ENCODE measurements at regions not wholly inside any gene's neighbourhood (a gene's known extent, or its start where the extent isn't known, plus 50 kb on each side); places are given as distances from the start of the nearest gene placed in this dataset.

GRCh38 chr10:130519791-130520190 lies 383.6 kb downstream of the GLRX3 start:
- H3K9ac ChIP-seq (ENCODE audit: low read depth, low read length): no peak overlapping the region
- H3K9me3 ChIP-seq (ENCODE audit: control insufficient read depth, insufficient read depth, low read length): peaks cover 11% of the 10 kb centered on the region
- no peaks in the 10 kb centered on the region for H3K36me3 ChIP-seq (ENCODE audit: control insufficient read depth, insufficient read depth, low read length)
- H3K27ac ChIP-seq (ENCODE audit: low read depth, low read length): no peak overlapping the region
- no peaks in the 10 kb centered on the region for H3K27me3 ChIP-seq (ENCODE audit: control insufficient read depth, insufficient read depth, low read length)
- H3K4me3 ChIP-seq (ENCODE audit: low read depth, low read length): no peak overlapping the region
- H3K4me1 ChIP-seq (ENCODE audit: control insufficient read depth, insufficient read depth, low read length): no peaks in the 10 kb centered on the region

- Histone ChIP-seq H3K9ac (ENCODE audit: low read depth, low read length) (no peak overlapping the region), H3K9me3 (ENCODE audit: control insufficient read depth, insufficient read depth, low read length) (peaks cover 7% of the 10 kb centered on the region), H3K27ac (ENCODE audit: low read depth, low read length) (no peak overlapping the region), H3K36me3 (ENCODE audit: control insufficient read depth, insufficient read depth, low read length) (no peaks in the 10 kb centered on the region), H3K27me3 (ENCODE audit: control insufficient read depth, insufficient read depth, low read length) (no peaks in the 10 kb centered on the region), H3K4me3 (ENCODE audit: low read depth, low read length) (no peak overlapping the region), H3K4me1 (ENCODE audit: control insufficient read depth, insufficient read depth, low read length) (no peaks in the 10 kb centered on the region)
These were observed 395.1 kb downstream of the GLRX3 start for GRCh38 chr10:130531312-130531711.

DNA sequence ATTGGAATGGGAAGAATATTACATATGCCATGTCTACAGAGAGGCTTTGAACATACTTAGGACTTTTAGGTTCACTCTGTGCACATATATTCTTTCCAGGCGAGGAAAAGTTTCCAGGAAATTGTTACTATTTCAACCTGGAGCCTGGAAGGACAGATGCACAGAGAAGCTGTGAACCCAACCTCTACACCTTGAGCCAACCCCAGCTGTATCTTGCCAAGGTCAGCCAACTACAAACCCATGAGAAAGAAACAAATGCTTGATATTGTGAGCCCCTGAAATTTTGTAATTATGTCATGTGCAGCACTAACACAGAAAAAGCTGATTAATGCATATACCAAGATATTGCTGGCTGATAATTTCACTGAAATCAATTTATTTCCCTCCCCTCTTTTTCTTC lies 404.9 kb downstream of the GLRX3 start:
- H3K4me1 ChIP-seq (ENCODE audit: control insufficient read depth, insufficient read depth, low read length): peaks cover 9% of the 10 kb centered on the region; the same call in 1 of the 2 replicates

DNA sequence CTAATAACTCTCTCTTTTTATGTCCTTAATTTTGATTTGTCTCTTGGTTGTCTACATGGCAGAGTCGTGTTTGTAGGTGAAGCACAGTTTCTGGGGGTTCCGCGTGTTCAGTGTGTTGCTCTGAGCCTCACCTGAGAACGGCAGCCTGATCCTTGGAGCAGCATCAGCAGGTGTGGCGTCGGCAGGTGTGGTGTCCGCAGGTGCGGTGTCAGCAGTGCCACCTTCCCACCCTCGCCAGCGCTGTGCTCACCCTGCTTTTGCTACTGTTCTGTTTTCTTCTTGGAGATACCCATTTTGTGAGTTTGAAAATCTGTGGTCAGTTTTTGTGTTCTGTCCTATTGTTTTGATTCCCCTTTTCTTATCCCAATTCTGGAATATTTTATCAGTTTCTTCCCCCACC lies 406.6 kb downstream of the GLRX3 start:
- Histone ChIP-seq H3K9me3 (ENCODE audit: control insufficient read depth, insufficient read depth, low read length) (no peaks in the 10 kb centered on the region; the same call in 1 of the 2 replicates), H3K4me1 (ENCODE audit: control insufficient read depth, insufficient read depth, low read length) (peaks cover 10% of the 10 kb centered on the region; the same call in 1 of the 2 replicates), H3K4me3 (ENCODE audit: low read depth, low read length) (no peak overlapping the region), H3K36me3 (ENCODE audit: control insufficient read depth, insufficient read depth, low read length) (no peaks in the 10 kb centered on the region), H3K9ac (ENCODE audit: low read depth, low read length) (no peak overlapping the region), H3K27me3 (ENCODE audit: control insufficient read depth, insufficient read depth, low read length) (no peaks in the 10 kb centered on the region), H3K27ac (ENCODE audit: low read depth, low read length) (no peak overlapping the region)

More for the DNA sequence above, 404.9 kb downstream of the GLRX3 start:
- H3K4me3 ChIP-seq (ENCODE audit: low read depth, low read length): no peak overlapping the region
- no peaks in the 10 kb centered on the region for H3K36me3 ChIP-seq (ENCODE audit: control insufficient read depth, insufficient read depth, low read length)
- H3K27ac ChIP-seq (ENCODE audit: low read depth, low read length): no peak overlapping the region
- no peaks in the 10 kb centered on the region; the same call in 1 of the 2 replicates for H3K9me3 ChIP-seq (ENCODE audit: control insufficient read depth, insufficient read depth, low read length)
- no peaks in the 10 kb centered on the region for H3K27me3 ChIP-seq (ENCODE audit: control insufficient read depth, insufficient read depth, low read length)
- no peak overlapping the region for H3K9ac ChIP-seq (ENCODE audit: low read depth, low read length)

- Histone ChIP-seq H3K4me3 (ENCODE audit: low read depth, low read length) (no peak overlapping the region), H3K9me3 (ENCODE audit: control insufficient read depth, insufficient read depth, low read length) (no peaks in the 10 kb centered on the region), H3K9ac (ENCODE audit: low read depth, low read length) (no peak overlapping the region), H3K27ac (ENCODE audit: low read depth, low read length) (no peak overlapping the region), H3K27me3 (ENCODE audit: control insufficient read depth, insufficient read depth, low read length) (no peaks in the 10 kb centered on the region), H3K4me1 (ENCODE audit: control insufficient read depth, insufficient read depth, low read length) (peaks cover 10% of the 10 kb centered on the region; the same call in 1 of the 2 replicates), H3K36me3 (ENCODE audit: control insufficient read depth, insufficient read depth, low read length) (no peaks in the 10 kb centered on the region)
These were observed 407.6 kb downstream of the GLRX3 start for GRCh38 chr10:130543794-130544193.

DNA sequence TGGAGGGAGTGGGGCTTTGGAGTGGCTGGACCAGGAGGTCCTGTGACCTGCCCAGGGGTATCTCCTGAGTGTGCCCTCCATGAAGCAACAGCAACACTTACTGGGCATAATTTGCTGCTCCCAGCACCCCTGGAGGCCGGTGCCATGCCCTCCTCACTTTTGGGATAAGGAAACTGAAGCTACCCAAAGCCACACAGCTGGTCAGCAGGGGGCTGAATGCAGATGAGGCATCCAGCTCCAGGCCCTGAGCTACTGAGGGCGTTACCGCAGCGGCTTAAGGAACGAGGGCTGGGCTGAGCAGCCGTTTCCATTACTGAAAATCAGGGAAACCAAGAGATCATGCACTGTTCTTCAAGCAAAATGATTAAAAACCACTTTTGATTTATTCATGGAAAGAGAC lies 408.9 kb downstream of the GLRX3 start:
- Histone ChIP-seq H3K4me1 (ENCODE audit: control insufficient read depth, insufficient read depth, low read length) (peaks cover 10% of the 10 kb centered on the region; the same call in 1 of the 2 replicates), H3K4me3 (ENCODE audit: low read depth, low read length) (no peak overlapping the region)

GRCh38 chr10:130545697-130546096 lies 409.5 kb downstream of the GLRX3 start:
- H3K27me3 ChIP-seq (ENCODE audit: control insufficient read depth, insufficient read depth, low read length): no peaks in the 10 kb centered on the region
- H3K9ac ChIP-seq (ENCODE audit: low read depth, low read length): no peak overlapping the region

More for the DNA sequence above, 408.9 kb downstream of the GLRX3 start:
- Histone ChIP-seq H3K9me3 (ENCODE audit: control insufficient read depth, insufficient read depth, low read length) (no peaks in the 10 kb centered on the region), H3K36me3 (ENCODE audit: control insufficient read depth, insufficient read depth, low read length) (no peaks in the 10 kb centered on the region), H3K27me3 (ENCODE audit: control insufficient read depth, insufficient read depth, low read length) (no peaks in the 10 kb centered on the region), H3K9ac (ENCODE audit: low read depth, low read length) (no peak overlapping the region), H3K27ac (ENCODE audit: low read depth, low read length) (no peak overlapping the region)

GRCh38 chr10:130546841-130547240 lies 410.6 kb downstream of the GLRX3 start:
- Histone ChIP-seq H3K36me3 (ENCODE audit: control insufficient read depth, insufficient read depth, low read length) (no peaks in the 10 kb centered on the region), H3K4me3 (ENCODE audit: low read depth, low read length) (no peak overlapping the region), H3K9me3 (ENCODE audit: control insufficient read depth, insufficient read depth, low read length) (no peaks in the 10 kb centered on the region)

More at GRCh38 chr10:130545697-130546096, 409.5 kb downstream of the GLRX3 start:
- H3K27ac ChIP-seq (ENCODE audit: low read depth, low read length): no peak overlapping the region
- no peak overlapping the region for H3K4me3 ChIP-seq (ENCODE audit: low read depth, low read length)
- H3K4me1 ChIP-seq (ENCODE audit: control insufficient read depth, insufficient read depth, low read length): peaks cover 10% of the 10 kb centered on the region; the same call in 1 of the 2 replicates
- H3K9me3 ChIP-seq (ENCODE audit: control insufficient read depth, insufficient read depth, low read length): no peaks in the 10 kb centered on the region
- no peaks in the 10 kb centered on the region for H3K36me3 ChIP-seq (ENCODE audit: control insufficient read depth, insufficient read depth, low read length)

DNA sequence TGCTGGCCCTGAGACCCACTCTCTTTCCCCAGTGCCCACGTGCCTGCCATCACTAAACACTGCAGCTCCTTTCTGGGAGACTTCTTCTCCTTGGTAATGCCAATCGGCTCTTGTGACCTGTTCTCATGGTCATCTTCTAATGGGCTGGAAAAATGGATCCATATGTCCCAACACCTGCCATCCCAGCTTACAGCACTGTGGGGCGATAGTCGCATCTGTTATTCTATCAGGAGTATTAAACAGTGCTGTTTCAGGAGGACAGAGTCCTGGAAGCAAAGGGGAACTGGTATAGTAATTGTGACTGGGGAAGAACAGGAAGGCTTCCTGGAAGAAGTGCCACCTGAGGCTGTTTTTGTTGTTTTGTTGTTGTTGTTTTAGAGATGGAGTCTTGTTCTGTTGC lies 411.2 kb downstream of the GLRX3 start:
- H3K9ac ChIP-seq (ENCODE audit: low read depth, low read length): no peak overlapping the region
- H3K36me3 ChIP-seq (ENCODE audit: control insufficient read depth, insufficient read depth, low read length): no peaks in the 10 kb centered on the region
- H3K4me3 ChIP-seq (ENCODE audit: low read depth, low read length): no peak overlapping the region
- H3K4me1 ChIP-seq (ENCODE audit: control insufficient read depth, insufficient read depth, low read length): peaks cover 10% of the 10 kb centered on the region; the same call in 1 of the 2 replicates
- H3K27me3 ChIP-seq (ENCODE audit: control insufficient read depth, insufficient read depth, low read length): no peaks in the 10 kb centered on the region
- H3K9me3 ChIP-seq (ENCODE audit: control insufficient read depth, insufficient read depth, low read length): no peaks in the 10 kb centered on the region
- H3K27ac ChIP-seq (ENCODE audit: low read depth, low read length): no peak overlapping the region

More at GRCh38 chr10:130546841-130547240, 410.6 kb downstream of the GLRX3 start:
- Histone ChIP-seq H3K27me3 (ENCODE audit: control insufficient read depth, insufficient read depth, low read length) (no peaks in the 10 kb centered on the region), H3K27ac (ENCODE audit: low read depth, low read length) (no peak overlapping the region), H3K4me1 (ENCODE audit: control insufficient read depth, insufficient read depth, low read length) (peaks cover 10% of the 10 kb centered on the region; the same call in 1 of the 2 replicates), H3K9ac (ENCODE audit: low read depth, low read length) (no peak overlapping the region)

GRCh38 chr10:130550952-130551674 lies 414.9 kb downstream of the GLRX3 start:
- Histone ChIP-seq H3K4me1 (ENCODE audit: control insufficient read depth, insufficient read depth, low read length) (0 out of 2 replicates have a peak, but pooled peaks cover under 1% of the 10 kb centered on the region), H3K27ac (ENCODE audit: low read depth, low read length) (no peak overlapping the region), H3K4me3 (ENCODE audit: low read depth, low read length) (no peak overlapping the region), H3K9ac (ENCODE audit: low read depth, low read length) (no peak overlapping the region), H3K9me3 (ENCODE audit: control insufficient read depth, insufficient read depth, low read length) (no peaks in the 10 kb centered on the region), H3K36me3 (ENCODE audit: control insufficient read depth, insufficient read depth, low read length) (no peaks in the 10 kb centered on the region), H3K27me3 (ENCODE audit: control insufficient read depth, insufficient read depth, low read length) (no peaks in the 10 kb centered on the region)

DNA sequence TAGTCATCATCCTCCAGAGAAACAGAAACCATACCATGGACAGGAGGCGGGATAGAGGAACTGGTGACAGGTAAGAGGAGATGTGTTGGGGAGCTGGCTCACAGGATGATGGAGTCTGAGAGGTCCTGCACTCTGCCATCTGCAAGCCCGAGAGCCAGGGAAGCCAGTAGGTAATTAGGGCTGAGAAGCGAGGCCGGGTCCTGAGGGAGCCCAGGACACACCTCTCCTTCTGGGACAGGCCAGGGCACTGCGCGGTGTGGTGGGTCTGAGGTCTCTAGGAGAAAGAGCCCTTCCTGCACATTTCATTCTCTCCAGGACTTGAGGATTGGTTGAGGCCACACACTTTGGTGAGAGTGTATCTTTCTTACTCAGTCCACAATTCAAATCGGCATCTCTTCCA lies 415.5 kb downstream of the GLRX3 start:
- Histone ChIP-seq H3K9me3 (ENCODE audit: control insufficient read depth, insufficient read depth, low read length) (no peaks in the 10 kb centered on the region), H3K27ac (ENCODE audit: low read depth, low read length) (no peak overlapping the region), H3K36me3 (ENCODE audit: control insufficient read depth, insufficient read depth, low read length) (no peaks in the 10 kb centered on the region), H3K4me1 (ENCODE audit: control insufficient read depth, insufficient read depth, low read length) (no peaks in the 10 kb centered on the region), H3K27me3 (ENCODE audit: control insufficient read depth, insufficient read depth, low read length) (no peaks in the 10 kb centered on the region), H3K4me3 (ENCODE audit: low read depth, low read length) (no peak overlapping the region), H3K9ac (ENCODE audit: low read depth, low read length) (no peak overlapping the region)

All from HUES48 (cell line).